Lower lobe of right lung (tissue), 2 donors: ENCODE measurements at regions not wholly inside any gene's neighbourhood (a gene's known extent, or its start where the extent isn't known, plus 50 kb on each side); places are given as distances from the start of the nearest gene placed in this dataset.
"Not testable (repeated sequence)": the region's sequence is repeated elsewhere in the genome, so short reads cannot be mapped to it uniquely, and the experiment has no call there.

Experiments
- ATAC-seq, 2 donors: fragments of 200-7000 bp; cut with Tn5 transposase; one replicate each; pipeline ENCODE4 v1.9.1; 2020 to 2022; ENCODE audit warnings: mild to moderate bottlenecking in 2 of 2, moderate library complexity in 2 of 2
- DNase-seq: peaks from one replicate; pipeline ENCODE4 v3.0.0-alpha.2; 2020
- H3K27ac ChIP-seq: fragments of 200-600 bp; one replicate; pipeline ENCODE4 v1.8.0; 2022
- H3K27me3 ChIP-seq: fragments of 200-600 bp; one replicate; pipeline ENCODE4 v1.8.0; 2022; ENCODE audit warnings: low read depth
- H3K36me3 ChIP-seq: fragments of 200-600 bp; one replicate; pipeline ENCODE4 v1.8.0; 2022; ENCODE audit warnings: mild to moderate bottlenecking
- H3K4me1 ChIP-seq: fragments of 200-600 bp; one replicate; pipeline ENCODE4 v1.8.0; 2022
- H3K4me3 ChIP-seq: fragments of 200-600 bp; one replicate; pipeline ENCODE4 v1.8.0; 2022; ENCODE audit warnings: mild to moderate bottlenecking
- H3K9me3 ChIP-seq: fragments of 200-600 bp; one replicate; pipeline ENCODE4 v1.8.0; 2022
- CTCF ChIP-seq: fragments of 200-600 bp; IDR thresholded peaks from one replicate; pipeline ENCODE4 v1.8.0; 2022; ENCODE audit warnings: antibody characterized with exemption, mild to moderate bottlenecking
- intact Hi-C: fragments of 100-400 bp; cut with DNase I; formaldehyde crosslinking; loops from one replicate; pipeline ENCODE4 v1.11.0; 2022
- donor health status: DM: no; HTN: yes; CAD: no; lungs with severe emphysema.

- no peaks in the 10 kb centered on the region for H3K36me3 ChIP-seq
- TF ChIP-seq CTCF, result no peak
- H3K9me3 ChIP-seq, result peaks cover 6% of the 10 kb centered on the region
- H3K4me1 ChIP-seq, result no peaks in the 10 kb centered on the region
- intact Hi-C loops, result no loop called here
- H3K27me3 ChIP-seq, result no peaks in the 10 kb centered on the region
- DNase-seq (no peak), ATAC-seq (no peak)
- no peak overlapping the region for H3K27ac ChIP-seq
- H3K4me3 ChIP-seq, result no peak overlapping the region
Observed at GRCh38 chr5:96189028-96189826, 227.6 kb upstream of the ELL2 start.

GRCh38 chr5:96187309-96188027 lies 225.8 kb upstream of the ELL2 start:
- DNase-seq, result no peak
- Histone ChIP-seq H3K9me3 (peaks cover 6% of the 10 kb centered on the region), H3K36me3 (no peaks in the 10 kb centered on the region), H3K4me3 (no peak overlapping the region), H3K27me3 (no peaks in the 10 kb centered on the region), H3K27ac (no peak overlapping the region), H3K4me1 (no peaks in the 10 kb centered on the region)
- no peak for TF ChIP-seq CTCF
- no peak for ATAC-seq
- intact Hi-C loops, result no loop called here

GRCh38 chr5:96184510-96184909 lies 222.9 kb upstream of the ELL2 start:
- H3K36me3 ChIP-seq, H3K27ac ChIP-seq, intact Hi-C loops, DNase-seq, H3K4me1 ChIP-seq, H3K27me3 ChIP-seq, ATAC-seq, H3K4me3 ChIP-seq, H3K9me3 ChIP-seq: not testable (repeated sequence)

- H3K4me3 ChIP-seq, result no peak overlapping the region
- TF ChIP-seq CTCF, result no peak
- no peak for ATAC-seq
- H3K9me3 ChIP-seq, result peaks cover 6% of the 10 kb centered on the region
- DNase-seq, result no peak
- intact Hi-C loops, result no loop called here
- no peaks in the 10 kb centered on the region for H3K4me1 ChIP-seq
- no peaks in the 10 kb centered on the region for H3K36me3 ChIP-seq
- no peaks in the 10 kb centered on the region for H3K27me3 ChIP-seq
- no peak overlapping the region for H3K27ac ChIP-seq
Observed at GRCh38 chr5:96180684-96181435, 219.2 kb upstream of the ELL2 start.

GRCh38 chr5:96177303-96177869 lies 215.7 kb upstream of the ELL2 start:
- ATAC-seq (peak; percentile 47 to 62), DNase-seq (no peak)
- Histone ChIP-seq H3K36me3 (no peaks in the 10 kb centered on the region), H3K4me3 (no peak overlapping the region), H3K9me3 (no peaks in the 10 kb centered on the region), H3K27me3 (no peaks in the 10 kb centered on the region), H3K4me1 (no peaks in the 10 kb centered on the region), H3K27ac (peak overlapping the region; percentile 4)
- intact Hi-C loops, result no loop called here
- no peak for TF ChIP-seq CTCF
